ENCODE measurements at regions not wholly inside any gene's neighbourhood (a gene's known extent, or its start where the extent isn't known, plus 50 kb on each side); places are given as distances from the start of the nearest gene placed in this dataset.
"Not testable (repeated sequence)": the region's sequence is repeated elsewhere in the genome, so short reads cannot be mapped to it uniquely, and the experiment has no call there.

- no peak for DNase-seq (ENCODE audit: low read depth in 1 of 2, low spot score in 1 of 2)
Observed at GRCh38 chr2:42978887-42979415, 186.6 kb upstream of the HAAO start.

GRCh38 chr2:42978175-42978886 lies 185.9 kb upstream of the HAAO start:
- DNase-seq (ENCODE audit: low read depth in 1 of 2, low spot score in 1 of 2), result no peak

- no peak for DNase-seq (ENCODE audit: low read depth in 1 of 2, low spot score in 1 of 2)
Observed at GRCh38 chr2:42977270-42978174, 185.1 kb upstream of the HAAO start.

- DNase-seq (ENCODE audit: low read depth in 1 of 2, low spot score in 1 of 2), result no peak
Observed at GRCh38 chr2:42976351-42976750, 184.0 kb upstream of the HAAO start.

GRCh38 chr2:42974721-42975717 lies 182.6 kb upstream of the HAAO start:
- DNase-seq (ENCODE audit: low read depth in 1 of 2, low spot score in 1 of 2), result peak in 1 of 2 donors; percentile 25

GRCh38 chr2:42974169-42974720 lies 181.9 kb upstream of the HAAO start:
- no peak for DNase-seq (ENCODE audit: low read depth in 1 of 2, low spot score in 1 of 2)

GRCh38 chr2:42973726-42974125 lies 181.3 kb upstream of the HAAO start:
- no peak for DNase-seq (ENCODE audit: low read depth in 1 of 2, low spot score in 1 of 2)

- DNase-seq (ENCODE audit: low read depth in 1 of 2, low spot score in 1 of 2), result not testable (repeated sequence)
Observed at GRCh38 chr2:42972933-42973516, 180.6 kb upstream of the HAAO start.

GRCh38 chr2:42971947-42972736 lies 179.8 kb upstream of the HAAO start:
- DNase-seq (ENCODE audit: low read depth in 1 of 2, low spot score in 1 of 2), result no peak

GRCh38 chr2:42971381-42971780 lies 179.0 kb upstream of the HAAO start:
- DNase-seq (ENCODE audit: low read depth in 1 of 2, low spot score in 1 of 2), result no peak

GRCh38 chr2:42970151-42970550 lies 177.8 kb upstream of the HAAO start:
- DNase-seq (ENCODE audit: low read depth in 1 of 2, low spot score in 1 of 2), result no peak

GRCh38 chr2:42969231-42970150 lies 177.1 kb upstream of the HAAO start:
- DNase-seq (ENCODE audit: low read depth in 1 of 2, low spot score in 1 of 2), result no peak

- DNase-seq (ENCODE audit: low read depth in 1 of 2, low spot score in 1 of 2), result no peak
Observed at GRCh38 chr2:42967959-42968674, 175.7 kb upstream of the HAAO start.

- no peak for DNase-seq (ENCODE audit: low read depth in 1 of 2, low spot score in 1 of 2)
Observed at GRCh38 chr2:42965910-42966309, 173.5 kb upstream of the HAAO start.

- DNase-seq (ENCODE audit: low read depth in 1 of 2, low spot score in 1 of 2), result no peak
Observed at GRCh38 chr2:42965196-42965595, 172.8 kb upstream of the HAAO start.

GRCh38 chr2:42964439-42965083 lies 172.2 kb upstream of the HAAO start:
- DNase-seq (ENCODE audit: low read depth in 1 of 2, low spot score in 1 of 2), result no peak

- no peak for DNase-seq (ENCODE audit: low read depth in 1 of 2, low spot score in 1 of 2)
Observed at GRCh38 chr2:42963452-42964068, 171.2 kb upstream of the HAAO start.

Measured in activated T-helper 1 cell treated with anti-CD3 and anti-CD28 coated beads, Interleukin-2, amount 50 U/mL, for 16 hours (primary cell).